GM12872 (cell line): ENCODE measurements at regions not wholly inside any gene's neighbourhood (a gene's known extent, or its start where the extent isn't known, plus 50 kb on each side); places are given as distances from the start of the nearest gene placed in this dataset.

ENCODE experiments used
- TF ChIP-seq, protein P1 (sequence below): IDR thresholded peaks from 3 replicates; pipeline ENCODE4 v1.5.1; 2011; ENCODE audit warnings: low read depth, mild to moderate bottlenecking, low read length, moderate library complexity; ENCODE audit not compliant: insufficient read depth

DNA sequence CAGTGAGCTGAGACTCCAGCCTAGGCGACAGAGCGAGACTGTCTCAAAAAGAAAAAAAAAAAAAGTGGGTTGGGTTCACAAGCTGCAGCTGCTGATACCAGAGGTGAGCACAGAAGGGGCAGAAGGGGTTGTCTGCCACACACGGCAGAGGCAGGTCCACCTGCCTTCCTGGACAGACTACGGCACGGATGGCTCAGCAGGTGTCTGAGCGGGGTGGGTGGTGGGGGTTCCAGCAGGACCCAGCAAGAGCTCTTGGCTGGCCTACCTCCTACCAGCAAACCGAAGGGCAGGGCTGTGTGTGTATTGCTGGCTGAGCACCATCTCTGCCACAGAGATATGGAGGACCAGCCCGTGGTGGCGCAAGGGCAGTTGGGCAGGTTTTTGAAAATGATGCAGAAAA, 130.4 kb upstream of the ASB18 start:
- TF ChIP-seq, protein P1, sequence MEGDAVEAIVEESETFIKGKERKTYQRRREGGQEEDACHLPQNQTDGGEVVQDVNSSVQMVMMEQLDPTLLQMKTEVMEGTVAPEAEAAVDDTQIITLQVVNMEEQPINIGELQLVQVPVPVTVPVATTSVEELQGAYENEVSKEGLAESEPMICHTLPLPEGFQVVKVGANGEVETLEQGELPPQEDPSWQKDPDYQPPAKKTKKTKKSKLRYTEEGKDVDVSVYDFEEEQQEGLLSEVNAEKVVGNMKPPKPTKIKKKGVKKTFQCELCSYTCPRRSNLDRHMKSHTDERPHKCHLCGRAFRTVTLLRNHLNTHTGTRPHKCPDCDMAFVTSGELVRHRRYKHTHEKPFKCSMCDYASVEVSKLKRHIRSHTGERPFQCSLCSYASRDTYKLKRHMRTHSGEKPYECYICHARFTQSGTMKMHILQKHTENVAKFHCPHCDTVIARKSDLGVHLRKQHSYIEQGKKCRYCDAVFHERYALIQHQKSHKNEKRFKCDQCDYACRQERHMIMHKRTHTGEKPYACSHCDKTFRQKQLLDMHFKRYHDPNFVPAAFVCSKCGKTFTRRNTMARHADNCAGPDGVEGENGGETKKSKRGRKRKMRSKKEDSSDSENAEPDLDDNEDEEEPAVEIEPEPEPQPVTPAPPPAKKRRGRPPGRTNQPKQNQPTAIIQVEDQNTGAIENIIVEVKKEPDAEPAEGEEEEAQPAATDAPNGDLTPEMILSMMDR: no peak

DNA sequence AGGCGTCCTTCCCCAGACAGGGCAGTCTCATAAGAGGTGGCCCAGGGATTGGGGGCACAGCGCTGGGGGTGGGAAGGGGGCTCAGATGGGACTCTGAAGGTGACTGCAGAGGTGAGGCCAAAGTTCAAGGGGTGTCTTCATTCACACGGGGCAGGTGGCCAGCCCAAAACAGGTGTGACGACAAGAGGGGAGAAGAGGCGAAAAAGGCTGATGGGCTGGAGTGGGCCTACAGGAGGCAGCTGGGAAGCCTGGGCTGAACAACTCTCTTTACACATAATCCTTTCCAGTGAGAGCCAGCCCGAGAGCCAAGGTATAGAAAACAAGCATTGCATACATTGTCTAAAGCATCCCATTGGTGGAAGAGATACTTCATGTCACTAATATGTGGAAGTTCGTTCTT, 130.9 kb upstream of the ASB18 start:
- TF ChIP-seq, protein P1: no peak

DNA sequence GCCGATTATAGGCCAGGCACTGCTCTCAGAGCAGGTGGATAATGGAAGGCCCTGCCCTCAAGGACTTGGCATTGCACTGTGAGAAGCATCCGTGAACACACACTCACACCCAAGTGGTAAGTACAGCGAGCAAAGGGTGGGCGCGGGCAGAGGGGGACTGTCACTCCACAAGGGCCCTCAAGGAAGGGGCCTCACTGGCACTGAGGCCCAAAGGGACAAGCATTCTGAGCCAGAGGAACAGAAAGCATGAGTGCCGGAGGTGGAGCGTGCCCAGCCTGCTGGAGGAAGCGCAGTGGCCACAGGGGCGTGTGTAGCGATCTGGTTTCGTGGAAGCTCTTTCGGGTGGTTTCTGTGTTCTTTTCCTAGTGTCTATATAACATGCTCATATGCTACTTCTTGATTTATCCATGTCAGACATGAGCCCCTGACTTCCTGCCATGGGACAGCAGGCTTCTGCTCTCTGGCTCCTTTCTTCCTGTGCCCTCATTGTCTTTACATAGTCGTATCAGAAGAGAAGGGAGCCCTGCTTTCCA, 132.7 kb upstream of the ASB18 start:
- TF ChIP-seq, protein P1: no peak

DNA sequence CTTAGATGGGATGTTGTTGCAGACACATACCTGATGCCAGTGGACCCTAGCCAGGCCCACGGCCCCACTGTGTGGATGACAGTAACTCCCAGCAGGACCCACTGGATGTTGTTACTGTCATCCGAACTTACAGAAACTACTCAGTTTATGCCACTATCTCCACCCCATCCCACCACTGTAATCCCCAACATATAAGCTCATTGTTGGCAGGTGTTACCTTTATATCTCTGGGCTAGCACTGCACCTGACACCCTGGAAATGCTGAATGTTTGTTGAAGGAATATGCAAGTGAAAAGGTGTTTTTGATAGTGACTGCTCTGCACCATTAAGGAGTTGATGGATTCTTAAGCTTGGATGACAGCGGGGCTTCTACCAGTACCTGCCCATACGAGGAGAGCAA, 133.5 kb upstream of the ASB18 start:
- TF ChIP-seq, protein P1: no peak

DNA sequence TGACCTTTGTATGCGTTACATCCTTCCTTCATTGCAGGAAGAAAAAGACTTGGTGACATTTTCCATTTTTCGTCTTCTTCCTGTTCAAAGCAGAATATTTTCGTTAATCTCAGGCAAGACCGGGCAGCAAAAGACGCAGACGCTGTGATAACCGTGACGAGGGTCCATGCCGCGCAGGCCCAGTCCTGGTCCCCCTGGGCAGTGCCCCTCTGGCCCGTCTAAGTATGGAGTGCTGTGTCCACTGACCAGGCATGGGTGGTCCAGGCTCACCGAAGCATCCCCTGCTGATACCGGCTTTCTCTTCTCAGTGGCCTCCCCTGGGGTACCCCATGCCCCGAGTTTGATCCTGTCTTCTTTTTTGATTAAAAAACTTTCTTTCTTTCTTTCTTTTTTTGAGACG, 135.2 kb upstream of the ASB18 start:
- TF ChIP-seq, protein P1: no peak

DNA sequence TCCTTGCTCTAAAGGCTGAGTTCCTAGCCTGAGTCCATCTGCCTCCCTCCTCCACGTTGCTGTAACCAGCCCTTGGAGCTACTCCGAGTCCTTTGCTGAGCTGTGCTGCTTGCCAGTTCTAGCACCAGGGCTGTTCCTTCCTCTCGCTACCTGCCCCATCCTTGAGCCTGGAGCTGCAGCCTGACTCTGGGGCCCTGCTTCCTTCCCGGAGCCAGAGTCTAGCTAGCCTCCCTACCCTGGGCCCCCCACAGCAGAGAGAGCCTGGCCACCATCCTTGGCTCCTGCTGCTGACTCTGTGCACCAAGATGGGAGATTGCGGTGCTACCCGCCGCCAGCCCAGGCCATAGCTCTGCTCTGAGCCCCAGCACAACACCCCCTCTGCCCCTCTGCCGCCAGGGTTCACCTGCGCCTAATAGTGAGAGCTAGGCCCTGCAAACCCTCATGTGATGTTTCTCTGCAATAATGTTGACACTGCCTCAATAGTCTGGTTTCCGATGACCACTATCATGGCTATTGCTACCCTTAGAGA, 135.9 kb upstream of the ASB18 start:
- TF ChIP-seq, protein P1: no peak

DNA sequence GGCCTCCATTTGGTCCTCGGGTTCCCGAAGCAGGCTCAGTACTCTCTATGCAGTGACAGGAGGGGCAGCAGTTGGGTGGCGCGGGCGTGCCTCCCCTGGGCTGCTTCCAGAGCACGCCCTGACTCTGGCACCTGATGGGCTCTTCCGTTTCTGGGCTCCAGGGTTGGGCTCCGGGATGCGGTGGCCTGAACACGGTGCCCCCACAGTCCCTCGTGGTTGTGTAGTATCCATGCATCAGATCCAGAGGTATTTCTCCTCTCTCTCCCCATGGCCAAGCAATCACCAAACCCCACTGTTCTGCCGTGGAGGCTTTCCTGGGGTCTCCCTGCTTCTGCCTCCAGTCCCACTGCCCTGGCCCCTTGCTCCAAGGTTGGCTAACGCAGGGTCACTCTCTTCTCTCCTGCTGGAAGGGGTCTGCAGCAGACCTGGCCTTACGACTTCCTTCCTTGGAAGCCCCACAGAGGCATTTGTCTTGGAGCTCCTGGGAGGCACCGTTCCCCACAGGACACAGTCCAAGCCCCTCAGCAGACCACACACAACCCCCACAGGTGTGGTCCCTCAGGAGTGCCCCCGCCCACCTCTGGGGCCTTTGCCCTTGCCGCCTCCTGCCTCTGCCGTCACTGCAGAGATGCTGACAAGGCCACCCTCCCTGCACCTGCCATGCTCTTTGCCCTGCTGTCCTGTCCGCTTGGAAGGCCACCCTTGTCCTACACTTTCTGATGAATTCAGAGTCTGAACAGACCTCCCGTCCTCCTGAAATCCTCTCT, 136.6 kb upstream of the ASB18 start:
- TF ChIP-seq, protein P1: no peak
